ENCODE measurements at regions not wholly inside any gene's neighbourhood (a gene's known extent, or its start where the extent isn't known, plus 50 kb on each side); places are given as distances from the start of the nearest gene placed in this dataset.
"Not testable (repeated sequence)": the region's sequence is repeated elsewhere in the genome, so short reads cannot be mapped to it uniquely, and the experiment has no call there.

GRCh38 chr3:177498037-177498857 lies 301.0 kb upstream of the TBL1XR1 start:
- H3K4me1 ChIP-seq: peaks cover 6% of the 10 kb centered on the region
- no peaks in the 10 kb centered on the region for H3K36me3 ChIP-seq
- TF ChIP-seq POLR2AphosphoS5 (IDR thresholded peaks at IDR 0.05) (no peak), CTCF (IDR thresholded peaks at IDR 0.05) (no peak), POLR2A (IDR thresholded peaks at IDR 0.05) (no peak), EP300 (IDR thresholded peaks at IDR 0.05) (no peak)
- H3K4me3 ChIP-seq: no peak overlapping the region
- DNase-seq (ENCODE audit: low spot score in 2 of 2): no peak
- H3K9me3 ChIP-seq: no peaks in the 10 kb centered on the region
- H3K27me3 ChIP-seq: no peaks in the 10 kb centered on the region
- H3K27ac ChIP-seq: no peak overlapping the region
- 46% methylated on average over 5 of the region's 5 CpGs for WGBS

DNA sequence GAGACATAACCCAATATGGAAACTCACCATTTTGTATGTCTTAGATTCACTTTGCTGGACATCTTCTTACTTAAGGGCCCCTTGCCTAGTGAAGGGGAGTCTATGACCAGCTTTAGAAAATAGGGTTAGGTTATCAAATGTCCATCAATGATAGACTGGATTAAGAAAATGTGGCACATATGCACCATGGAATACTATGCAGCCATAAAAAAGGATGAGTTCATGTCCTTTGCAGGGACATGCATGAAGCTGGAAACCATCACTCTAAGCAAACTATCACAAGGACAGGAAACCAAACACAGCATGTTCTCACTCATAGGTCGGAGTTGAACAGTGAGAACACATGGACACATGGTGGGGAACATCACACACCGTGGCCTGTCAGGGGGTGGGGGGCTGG lies 301.8 kb upstream of the TBL1XR1 start:
- not testable (repeated sequence) for H3K4me3 ChIP-seq; H3K27me3 ChIP-seq; H3K9me3 ChIP-seq; H3K27ac ChIP-seq; H3K4me1 ChIP-seq; DNase-seq (ENCODE audit: low spot score in 2 of 2); H3K36me3 ChIP-seq
- 89% methylated on average over 2 of the region's 2 CpGs for WGBS

- no peak overlapping the region for H3K27ac ChIP-seq
- WGBS: 95% methylated on average over 8 of the region's 8 CpGs
Observed at GRCh38 chr3:177499779-177500423, 302.6 kb upstream of the TBL1XR1 start.

DNA sequence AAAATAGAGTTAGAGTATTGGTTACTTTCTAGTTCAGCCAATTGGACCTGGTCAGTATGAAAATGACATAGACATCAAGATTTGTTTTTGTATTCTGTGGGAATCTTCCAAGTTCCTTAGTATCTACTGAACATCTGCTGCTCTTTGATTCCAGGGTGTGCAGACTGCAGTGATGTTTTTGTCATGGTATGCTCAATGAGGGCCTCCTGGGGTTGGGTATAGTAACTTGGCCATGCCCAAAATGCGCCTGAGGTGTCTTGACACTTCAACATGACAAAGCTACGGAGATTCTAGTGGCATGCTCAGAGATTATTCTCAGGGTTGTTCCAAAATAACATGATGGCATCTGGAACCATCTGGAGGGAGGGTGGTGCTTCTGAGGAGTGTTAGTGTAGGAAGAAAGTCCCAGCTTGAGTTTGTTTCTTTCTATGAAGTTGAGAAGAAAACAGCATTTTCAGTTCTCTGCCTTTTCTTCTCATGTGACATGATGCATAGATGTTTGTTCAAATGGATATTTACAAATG lies 313.5 kb upstream of the TBL1XR1 start:
- peaks cover 3% of the 10 kb centered on the region for H3K4me1 ChIP-seq
- no peaks in the 10 kb centered on the region for H3K36me3 ChIP-seq
- no peak overlapping the region for H3K27ac ChIP-seq
- no peaks in the 10 kb centered on the region for H3K9me3 ChIP-seq
- H3K27me3 ChIP-seq: no peaks in the 10 kb centered on the region
- H3K4me3 ChIP-seq: no peak overlapping the region
- DNase-seq (ENCODE audit: low spot score in 2 of 2): no peak
- TF ChIP-seq CTCF (IDR thresholded peaks at IDR 0.05) (no peak), POLR2AphosphoS5 (IDR thresholded peaks at IDR 0.05) (no peak), POLR2A (IDR thresholded peaks at IDR 0.05) (no peak), EP300 (IDR thresholded peaks at IDR 0.05) (no peak)
- 52% methylated on average over 2 of the region's 2 CpGs for WGBS

More at GRCh38 chr3:177499779-177500423, 302.6 kb upstream of the TBL1XR1 start:
- DNase-seq (ENCODE audit: low spot score in 2 of 2): no peak
- TF ChIP-seq POLR2A (IDR thresholded peaks at IDR 0.05): no peak
- Histone ChIP-seq H3K4me1 (peaks cover 6% of the 10 kb centered on the region), H3K4me3 (no peak overlapping the region), H3K27me3 (no peaks in the 10 kb centered on the region), H3K9me3 (no peaks in the 10 kb centered on the region), H3K36me3 (no peaks in the 10 kb centered on the region)

DNA sequence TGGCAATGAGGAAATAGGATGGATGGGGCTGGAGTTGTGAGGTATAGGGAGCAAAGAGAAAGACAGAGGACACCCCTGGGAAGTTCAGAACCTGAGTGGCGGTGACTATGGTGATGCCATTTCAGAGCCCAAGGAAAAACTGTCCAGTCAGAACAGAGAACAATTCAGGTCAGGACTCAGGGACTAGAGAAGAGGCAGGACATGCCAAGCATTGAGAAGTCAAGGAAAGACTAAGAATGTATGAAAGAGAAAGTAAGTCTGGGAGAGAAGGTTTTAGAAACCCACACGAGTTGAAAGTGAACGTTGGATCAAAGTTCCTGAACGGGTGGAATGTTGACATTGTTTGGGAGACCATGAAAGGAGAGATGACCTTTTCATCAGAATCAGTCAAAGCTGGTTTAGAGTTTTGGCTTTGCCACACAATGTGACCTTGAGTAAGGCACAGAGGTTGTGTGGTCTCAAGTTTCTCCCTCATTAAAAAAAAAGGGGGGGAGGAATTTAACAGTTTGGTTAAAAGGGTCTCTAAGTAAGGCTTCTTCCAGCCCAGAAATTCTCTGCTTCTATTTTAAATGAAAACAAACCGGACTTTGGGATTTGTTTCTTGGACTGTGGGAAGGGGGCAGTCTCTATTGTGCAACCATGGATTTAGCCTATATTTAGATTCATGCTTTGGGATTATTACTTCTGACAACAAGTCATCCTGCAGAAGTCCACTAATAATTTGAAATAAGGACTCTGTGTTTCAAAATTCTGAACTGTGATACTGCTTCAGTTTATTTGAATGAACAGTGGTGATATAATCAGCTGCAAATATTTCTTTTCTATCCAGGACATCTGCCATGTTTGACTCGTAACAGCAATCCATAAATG lies 315.9 kb upstream of the TBL1XR1 start:
- Histone ChIP-seq H3K36me3 (no peaks in the 10 kb centered on the region), H3K27me3 (no peaks in the 10 kb centered on the region), H3K4me1 (peaks cover 14% of the 10 kb centered on the region), H3K9me3 (no peaks in the 10 kb centered on the region), H3K27ac (no peak overlapping the region), H3K4me3 (no peak overlapping the region)
- 72% methylated on average over 6 of the region's 6 CpGs for WGBS
- TF ChIP-seq CTCF (IDR thresholded peaks at IDR 0.05) (no peak), EP300 (IDR thresholded peaks at IDR 0.05) (no peak), POLR2AphosphoS5 (IDR thresholded peaks at IDR 0.05) (no peak), POLR2A (IDR thresholded peaks at IDR 0.05) (no peak)
- DNase-seq (ENCODE audit: low spot score in 2 of 2): no peak
